ENCODE measurements at regions not wholly inside any gene's neighbourhood (a gene's known extent, or its start where the extent isn't known, plus 50 kb on each side); places are given as distances from the start of the nearest gene placed in this dataset.

- no peak overlapping the region for H3K9ac ChIP-seq (replicated peaks; ENCODE audit: extremely low read depth, insufficient read depth, low read length)
- FAIRE-seq (no peak), DNase-seq (ENCODE audit: low read depth, low spot score) (no peak)
- no peaks in the 10 kb centered on the region for H3K27me3 ChIP-seq (ENCODE audit: control insufficient read depth in 2 of 2, insufficient read depth in 2 of 2, low read length in 2 of 2)
- no peaks in the 10 kb centered on the region for H3K36me3 ChIP-seq (ENCODE audit: control insufficient read depth in 2 of 2, extremely low read depth in 1 of 2, insufficient read depth in 2 of 2, low read length in 2 of 2)
- H3K4me3 ChIP-seq (replicated peaks in 1 of 3; ENCODE audit: insufficient read depth in 1 of 3, low read depth in 1 of 3, low read length in 3 of 3) = no peak overlapping the region
- no peak overlapping the region for H2AFZ ChIP-seq (ENCODE audit: low read depth, low read length)
- no peaks in the 10 kb centered on the region for H4K20me1 ChIP-seq (replicated peaks; ENCODE audit: control insufficient read depth, extremely low read depth, insufficient read depth, low read length)
- no peaks in the 10 kb centered on the region for H3K9me1 ChIP-seq (replicated peaks; ENCODE audit: control insufficient read depth, extremely low read depth, insufficient read depth, low read length)
- ChIA-PET POLR2A (no interaction called here), CTCF (interaction anchor here (4.1 kb wide), 1 partner anchor 66 kb away, joined by 23 read pairs; no protein-coding TSS in a partner anchor)
- dilution Hi-C loops (cut with MboI; ENCODE audit: extremely low pct_ligation_motif_present, low sequenced_read_pairs) (no loop called here), intact Hi-C loops (cut with micrococcal nuclease) (no loop called here)
- TF ChIP-seq GATA2 (IDR thresholded peaks at IDR 0.05; ENCODE audit: insufficient read depth, insufficient read length, low read depth, low read length) = no peak
- TF ChIP-seq FOS (IDR thresholded peaks at IDR 0.05; ENCODE audit: borderline replicate concordance, insufficient read depth, low read length) = no peak
- TF ChIP-seq CTCF (IDR thresholded peaks at IDR 0.05; ENCODE audit: extremely low read depth in 1 of 2, insufficient read depth in 1 of 2, low read depth in 1 of 2, low read length in 2 of 2) = no peak
- TF ChIP-seq MYC (IDR thresholded peaks at IDR 0.05; ENCODE audit: low read depth, low read length) = no peak
- no peak for TF ChIP-seq JUN (IDR thresholded peaks at IDR 0.05; ENCODE audit: borderline replicate concordance, insufficient read depth, insufficient read length, low read depth)
- no TSS peak for BruUV-seq (replicated peaks)
- H3K79me2 ChIP-seq (ENCODE audit: control insufficient read depth, insufficient read depth, low read length) = no peaks in the 10 kb centered on the region
- H3K4me1 ChIP-seq (ENCODE audit: control insufficient read depth, extremely low read depth, insufficient read depth, low read length) = peaks cover 17% of the 10 kb centered on the region
- H3K9me3 ChIP-seq (replicated peaks; ENCODE audit: control insufficient read depth, insufficient read depth, low read length) = no peaks in the 10 kb centered on the region
- H3K27ac ChIP-seq (ENCODE audit: insufficient read depth, low read depth, low read length) = no peak overlapping the region
- no peak overlapping the region for H3K4me2 ChIP-seq (ENCODE audit: insufficient read depth, low read length)
Measured at GRCh38 chr14:55512421-55512820, 67.6 kb upstream of the KTN1 start.

- no peaks in the 10 kb centered on the region for H3K79me2 ChIP-seq (ENCODE audit: control insufficient read depth, insufficient read depth, low read length)
- no peak overlapping the region for H3K4me2 ChIP-seq (ENCODE audit: insufficient read depth, low read length)
- H3K9me1 ChIP-seq (replicated peaks; ENCODE audit: control insufficient read depth, extremely low read depth, insufficient read depth, low read length) = no peaks in the 10 kb centered on the region
- H3K9me3 ChIP-seq (replicated peaks; ENCODE audit: control insufficient read depth, insufficient read depth, low read length) = no peaks in the 10 kb centered on the region
- H3K27me3 ChIP-seq (ENCODE audit: control insufficient read depth in 2 of 2, insufficient read depth in 2 of 2, low read length in 2 of 2) = no peaks in the 10 kb centered on the region
- POLR2A ChIA-PET = no interaction called here
- BruUV-seq (replicated peaks) = no TSS peak
- no peaks in the 10 kb centered on the region for H4K20me1 ChIP-seq (replicated peaks; ENCODE audit: control insufficient read depth, extremely low read depth, insufficient read depth, low read length)
- H3K9ac ChIP-seq (replicated peaks; ENCODE audit: extremely low read depth, insufficient read depth, low read length) = no peak overlapping the region
- dilution Hi-C loops (cut with MboI; ENCODE audit: extremely low pct_ligation_motif_present, low sequenced_read_pairs) (no loop called here), intact Hi-C loops (cut with micrococcal nuclease) (no loop called here)
- no peak for TF ChIP-seq CTCF (IDR thresholded peaks at IDR 0.05; ENCODE audit: extremely low read depth in 1 of 2, insufficient read depth in 1 of 2, low read depth in 1 of 2, low read length in 2 of 2)
- no peak for TF ChIP-seq EZH2 (IDR thresholded peaks at IDR 0.05; ENCODE audit: borderline replicate concordance, low read depth, low read length, severe bottlenecking)
- TF ChIP-seq MAX (IDR thresholded peaks at IDR 0.05; ENCODE audit: insufficient read depth, insufficient read length) = no peak
- TF ChIP-seq MYC (IDR thresholded peaks at IDR 0.05; ENCODE audit: low read depth, low read length) = no peak
- no peak for TF ChIP-seq GATA2 (IDR thresholded peaks at IDR 0.05; ENCODE audit: insufficient read depth, insufficient read length, low read depth, low read length)
- no peak for TF ChIP-seq POLR2AphosphoS5 (IDR thresholded peaks at IDR 0.05; ENCODE audit: insufficient read depth, low read depth, low read length)
- no peak for TF ChIP-seq POLR2A (IDR thresholded peaks at IDR 0.05; ENCODE audit: low read depth, low read length)
- no peak for TF ChIP-seq FOS (IDR thresholded peaks at IDR 0.05; ENCODE audit: borderline replicate concordance, insufficient read depth, low read length)
- no peak for TF ChIP-seq JUN (IDR thresholded peaks at IDR 0.05; ENCODE audit: borderline replicate concordance, insufficient read depth, insufficient read length, low read depth)
- peaks cover 17% of the 10 kb centered on the region for H3K4me1 ChIP-seq (ENCODE audit: control insufficient read depth, extremely low read depth, insufficient read depth, low read length)
- DNase-seq (ENCODE audit: low read depth, low spot score) (no peak), FAIRE-seq (no peak)
- CTCF ChIA-PET = interaction anchor here (4.1 kb wide), 1 partner anchor 67 kb away, joined by 23 read pairs; no protein-coding TSS in a partner anchor
- no peak overlapping the region for H2AFZ ChIP-seq (ENCODE audit: low read depth, low read length)
- H3K27ac ChIP-seq (ENCODE audit: insufficient read depth, low read depth, low read length) = no peak overlapping the region
- no peak overlapping the region for H3K4me3 ChIP-seq (replicated peaks in 1 of 3; ENCODE audit: insufficient read depth in 1 of 3, low read depth in 1 of 3, low read length in 3 of 3)
- no peaks in the 10 kb centered on the region for H3K36me3 ChIP-seq (ENCODE audit: control insufficient read depth in 2 of 2, extremely low read depth in 1 of 2, insufficient read depth in 2 of 2, low read length in 2 of 2)
Measured at GRCh38 chr14:55513491-55513890, 66.5 kb upstream of the KTN1 start.
